ENCODE measurements at regions not wholly inside any gene's neighbourhood (a gene's known extent, or its start where the extent isn't known, plus 50 kb on each side); places are given as distances from the start of the nearest gene placed in this dataset.

DNA sequence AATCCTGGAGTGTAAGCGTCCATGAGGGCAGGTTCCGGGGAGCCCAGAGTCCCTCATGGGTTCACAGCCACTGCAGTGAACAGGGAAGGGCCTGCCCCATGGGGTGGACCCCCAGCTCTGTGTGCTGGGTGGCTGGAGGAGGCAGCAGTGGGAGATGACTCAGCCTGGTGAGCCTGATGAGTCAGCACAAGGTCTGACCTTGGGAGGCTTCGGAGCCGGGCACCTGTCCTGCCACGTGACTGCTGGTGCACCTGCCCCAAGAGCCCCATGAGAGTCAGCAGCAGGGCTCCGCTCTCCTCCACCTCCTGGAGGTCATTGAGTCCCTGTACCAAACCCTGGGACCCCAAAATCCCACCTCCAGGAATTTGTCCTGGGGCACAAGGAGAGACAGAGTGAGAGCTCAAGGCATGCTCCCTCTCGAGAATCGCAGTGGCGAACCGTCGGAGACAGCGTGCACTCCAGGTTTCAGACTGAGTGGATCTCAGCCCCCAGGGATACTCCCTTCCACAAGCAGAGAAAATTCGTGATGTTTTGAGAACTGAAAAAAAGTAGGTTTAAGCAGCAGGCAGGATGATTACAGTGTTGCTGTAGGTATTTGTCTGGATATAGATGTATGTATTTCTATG is 1221.7 kb downstream of the BRD1 start:
- no peaks in the 10 kb centered on the region for H3K4me1 ChIP-seq (ENCODE audit: control insufficient read depth in 1 of 2, extremely low read depth in 1 of 2, insufficient read depth in 2 of 2, low read length in 2 of 2)
- no peaks in the 10 kb centered on the region for H3K9me3 ChIP-seq
- H3K27me3 ChIP-seq (replicated peaks in 1 of 2; ENCODE audit: control insufficient read depth in 2 of 2, extremely low read depth in 1 of 2, insufficient read depth in 2 of 2, low read length in 1 of 2), result peaks cover 0 to 4% of the 10 kb centered on the region in 2 experiments
- Mint-ChIP-seq H3K36me3 (no peaks in the 10 kb centered on the region), H3K27ac (no peak overlapping the region), H3K27me3 (no peaks in the 10 kb centered on the region), H3K4me1 (no peaks in the 10 kb centered on the region), H3K4me3 (no peak overlapping the region), H3K9me3 (peaks cover 0 to 9% (median 8%) of the 10 kb centered on the region in 3 donors)
- DNase-seq (no peak), ATAC-seq (replicated peaks in 1 of 4) (no peak)
- H3K27ac ChIP-seq (ENCODE audit: low read length), result no peak overlapping the region
- ChIA-PET POLR2A (no interaction called here), CTCF (no interaction called here)
- H3K36me3 ChIP-seq (ENCODE audit: control insufficient read depth in 2 of 2, extremely low read depth in 1 of 2, insufficient read depth in 1 of 2, low read length in 1 of 2), result no peaks in the 10 kb centered on the region
- H3K4me3 ChIP-seq (ENCODE audit: control insufficient read depth in 1 of 2, extremely low read depth in 1 of 2, low read length in 1 of 2), result no peak overlapping the region
- WGBS (ENCODE audit: insufficient coverage), result 81% methylated on average over 7 of the region's 13 CpGs

DNA sequence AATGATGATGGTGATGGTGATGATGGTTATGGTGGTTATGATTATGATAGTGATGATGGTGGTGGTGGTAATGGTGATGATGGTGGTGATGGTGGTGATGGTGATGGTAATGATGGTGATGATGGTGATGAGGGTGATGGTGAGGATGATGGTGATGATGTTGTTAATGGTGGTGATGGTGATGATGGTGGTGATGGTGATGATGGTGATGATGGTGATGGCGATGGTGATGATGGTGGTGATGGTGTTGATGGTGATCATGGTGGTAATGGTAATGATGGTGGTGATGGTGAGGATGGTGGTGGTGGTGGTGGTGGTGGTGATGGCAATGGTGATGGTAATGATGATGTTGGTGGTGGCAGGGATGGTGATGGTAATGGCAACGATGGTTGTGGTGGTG is 1222.5 kb downstream of the BRD1 start:
- no peaks in the 10 kb centered on the region for H3K36me3 ChIP-seq (ENCODE audit: control insufficient read depth in 2 of 2, extremely low read depth in 1 of 2, insufficient read depth in 1 of 2, low read length in 1 of 2)
- DNase-seq (no peak), ATAC-seq (replicated peaks in 1 of 4) (no peak)
- 100% methylated on average over 1 of the region's 2 CpGs for WGBS (ENCODE audit: insufficient coverage)
- no peaks in the 10 kb centered on the region for H3K9me3 ChIP-seq
- no peak overlapping the region for H3K27ac Mint-ChIP-seq
- H3K4me3 ChIP-seq (ENCODE audit: control insufficient read depth in 1 of 2, extremely low read depth in 1 of 2, low read length in 1 of 2), result no peak overlapping the region
- H3K27ac ChIP-seq (ENCODE audit: low read length), result no peak overlapping the region
- H3K4me3 Mint-ChIP-seq, result no peak overlapping the region
- ChIA-PET CTCF (no interaction called here), POLR2A (no interaction called here)
- no peaks in the 10 kb centered on the region for H3K27me3 Mint-ChIP-seq
- H3K36me3 Mint-ChIP-seq, result no peaks in the 10 kb centered on the region
- H3K9me3 Mint-ChIP-seq, result peaks cover 0 to 9% (median 8%) of the 10 kb centered on the region in 3 donors
- H3K4me1 ChIP-seq (ENCODE audit: control insufficient read depth in 1 of 2, extremely low read depth in 1 of 2, insufficient read depth in 2 of 2, low read length in 2 of 2), result no peaks in the 10 kb centered on the region
- no peaks in the 10 kb centered on the region for H3K4me1 Mint-ChIP-seq
- H3K27me3 ChIP-seq (replicated peaks in 1 of 2; ENCODE audit: control insufficient read depth in 2 of 2, extremely low read depth in 1 of 2, insufficient read depth in 2 of 2, low read length in 1 of 2), result peaks cover 0 to 4% of the 10 kb centered on the region in 2 experiments

DNA sequence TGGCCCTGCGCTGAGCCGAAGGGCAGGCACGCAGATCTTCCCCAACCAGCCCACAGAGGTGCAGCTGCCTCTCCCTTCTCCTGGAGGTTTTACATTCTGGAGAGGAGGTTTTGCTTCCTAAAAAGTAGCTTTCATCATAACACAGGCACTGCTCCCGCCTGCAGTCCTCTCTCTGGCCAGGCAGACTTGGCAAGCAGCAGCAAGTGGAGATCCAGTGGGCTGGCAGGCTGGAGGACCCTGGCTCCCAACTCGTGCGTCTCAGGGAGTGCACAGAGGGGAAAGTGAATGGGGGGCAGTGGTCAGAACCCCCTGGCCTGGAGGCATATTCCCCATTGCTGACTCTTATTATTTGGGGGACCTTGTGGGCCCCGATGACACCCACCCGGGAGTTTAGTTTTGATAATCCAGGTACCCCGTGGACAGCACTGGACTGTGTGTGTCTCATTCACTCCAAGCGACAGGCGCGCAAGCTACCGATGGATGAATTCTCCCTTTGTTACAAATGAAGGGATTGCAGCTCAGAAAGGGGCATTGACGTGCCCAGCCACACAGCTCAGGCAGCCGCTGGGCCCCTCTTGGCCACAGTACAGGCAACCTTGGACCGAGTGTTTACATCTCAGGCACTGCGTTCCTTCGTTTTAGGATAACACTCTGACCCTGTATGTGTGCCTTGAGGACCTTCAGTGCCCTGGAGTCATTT is 1223.9 kb downstream of the BRD1 start:
- POLR2A ChIA-PET, result no interaction called here
- H3K4me3 ChIP-seq (ENCODE audit: control insufficient read depth in 1 of 2, extremely low read depth in 1 of 2, low read length in 1 of 2), result no peak overlapping the region
- no peak overlapping the region for H3K27ac Mint-ChIP-seq

DNA sequence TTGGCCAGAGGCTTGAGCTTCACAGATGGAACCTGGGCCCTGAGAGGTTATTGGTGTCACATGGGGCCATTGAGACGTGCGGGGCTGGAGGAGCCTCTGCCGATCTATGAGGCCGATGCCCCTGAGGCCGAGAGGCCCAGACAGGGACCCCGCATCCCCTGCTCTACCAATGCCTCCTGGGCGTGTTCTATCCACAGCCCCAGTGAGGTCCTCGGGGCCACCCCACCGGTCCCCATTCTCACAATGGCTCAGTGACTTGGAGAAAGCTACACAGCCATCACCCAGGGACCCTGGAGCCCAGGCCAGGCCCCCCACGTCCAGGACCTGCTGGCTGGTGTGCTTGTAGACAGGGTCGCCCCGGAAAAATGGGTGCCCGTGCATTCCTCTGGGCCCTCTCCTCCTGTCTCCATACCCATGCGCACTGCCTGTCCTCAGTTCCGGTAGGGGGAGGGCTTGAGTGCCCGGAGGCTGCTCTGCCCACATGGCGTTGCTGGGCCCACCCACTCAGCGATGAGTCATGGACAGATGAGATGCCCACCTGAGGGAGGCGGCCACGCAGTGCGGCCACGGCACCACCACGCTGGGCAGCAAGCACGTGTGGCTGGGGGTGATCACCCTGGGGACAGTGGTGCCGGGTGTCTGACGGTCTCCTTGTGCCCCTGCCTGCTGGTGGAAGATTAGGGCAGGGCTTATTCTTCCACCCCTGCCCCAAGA is 1224.7 kb downstream of the BRD1 start:
- DNase-seq (no peak), ATAC-seq (replicated peaks in 1 of 4) (no peak)
- POLR2A ChIA-PET, result no interaction called here
- Mint-ChIP-seq H3K27ac (no peak overlapping the region), H3K9me3 (peaks cover 0 to 9% (median 8%) of the 10 kb centered on the region in 3 donors), H3K4me3 (no peak overlapping the region), H3K36me3 (no peaks in the 10 kb centered on the region), H3K27me3 (no peaks in the 10 kb centered on the region), H3K4me1 (no peaks in the 10 kb centered on the region)
- Histone ChIP-seq H3K4me3 (ENCODE audit: control insufficient read depth in 1 of 2, extremely low read depth in 1 of 2, low read length in 1 of 2) (no peak overlapping the region), H3K36me3 (ENCODE audit: control insufficient read depth in 2 of 2, extremely low read depth in 1 of 2, insufficient read depth in 1 of 2, low read length in 1 of 2) (no peaks in the 10 kb centered on the region), H3K9me3 (no peaks in the 10 kb centered on the region), H3K4me1 (ENCODE audit: control insufficient read depth in 1 of 2, extremely low read depth in 1 of 2, insufficient read depth in 2 of 2, low read length in 2 of 2) (no peaks in the 10 kb centered on the region), H3K27ac (ENCODE audit: low read length) (no peak overlapping the region), H3K27me3 (replicated peaks in 1 of 2; ENCODE audit: control insufficient read depth in 2 of 2, extremely low read depth in 1 of 2, insufficient read depth in 2 of 2, low read length in 1 of 2) (peaks cover 0 to 7% of the 10 kb centered on the region in 2 experiments)
- CTCF ChIA-PET, result no interaction called here
- WGBS (ENCODE audit: insufficient coverage), result 94% methylated on average over 24 of the region's 26 CpGs

More for the DNA sequence above, 1223.9 kb downstream of the BRD1 start:
- no peak overlapping the region for H3K4me3 Mint-ChIP-seq
- Histone ChIP-seq H3K27me3 (replicated peaks in 1 of 2; ENCODE audit: control insufficient read depth in 2 of 2, extremely low read depth in 1 of 2, insufficient read depth in 2 of 2, low read length in 1 of 2) (peaks cover 0 to 7% of the 10 kb centered on the region in 2 experiments), H3K9me3 (no peaks in the 10 kb centered on the region), H3K36me3 (ENCODE audit: control insufficient read depth in 2 of 2, extremely low read depth in 1 of 2, insufficient read depth in 1 of 2, low read length in 1 of 2) (no peaks in the 10 kb centered on the region), H3K27ac (ENCODE audit: low read length) (no peak overlapping the region), H3K4me1 (ENCODE audit: control insufficient read depth in 1 of 2, extremely low read depth in 1 of 2, insufficient read depth in 2 of 2, low read length in 2 of 2) (no peaks in the 10 kb centered on the region)
- no peaks in the 10 kb centered on the region for H3K27me3 Mint-ChIP-seq
- ATAC-seq (replicated peaks in 1 of 4) (no peak), DNase-seq (no peak)
- H3K4me1 Mint-ChIP-seq, result no peaks in the 10 kb centered on the region
- CTCF ChIA-PET, result no interaction called here
- H3K36me3 Mint-ChIP-seq, result no peaks in the 10 kb centered on the region
- peaks cover 0 to 9% (median 8%) of the 10 kb centered on the region in 3 donors for H3K9me3 Mint-ChIP-seq
- 86% methylated on average over 15 of the region's 18 CpGs for WGBS (ENCODE audit: insufficient coverage)

DNA sequence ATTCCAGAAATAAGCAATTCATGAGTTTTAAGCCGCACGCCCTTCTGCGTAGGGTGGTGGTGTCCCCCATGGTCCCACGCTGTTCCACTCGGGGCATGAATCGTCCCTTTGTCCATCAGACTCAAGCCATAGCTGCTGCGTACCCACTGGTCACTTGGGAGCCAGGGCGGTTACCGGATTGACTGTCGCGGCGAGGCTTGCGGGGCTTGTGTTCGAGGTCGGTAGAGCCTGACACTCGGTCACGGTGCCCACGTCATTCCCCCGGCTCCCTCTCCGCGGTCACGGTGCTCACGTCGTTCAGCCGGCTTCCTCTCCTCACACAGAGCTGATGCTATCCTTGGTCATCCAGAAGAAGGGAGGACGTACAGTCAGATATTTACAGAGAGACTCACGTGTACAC is 1227.0 kb downstream of the BRD1 start:
- WGBS (ENCODE audit: insufficient coverage), result 97% methylated on average over 15 of the region's 27 CpGs
- POLR2A ChIA-PET, result no interaction called here
- Histone ChIP-seq H3K9me3 (no peaks in the 10 kb centered on the region), H3K4me3 (ENCODE audit: control insufficient read depth in 1 of 2, extremely low read depth in 1 of 2, low read length in 1 of 2) (no peak overlapping the region), H3K36me3 (ENCODE audit: control insufficient read depth in 2 of 2, extremely low read depth in 1 of 2, insufficient read depth in 1 of 2, low read length in 1 of 2) (no peaks in the 10 kb centered on the region), H3K27me3 (replicated peaks in 1 of 2; ENCODE audit: control insufficient read depth in 2 of 2, extremely low read depth in 1 of 2, insufficient read depth in 2 of 2, low read length in 1 of 2) (peaks cover 0 to 3% of the 10 kb centered on the region in 2 experiments), H3K27ac (ENCODE audit: low read length) (no peak overlapping the region), H3K4me1 (ENCODE audit: control insufficient read depth in 1 of 2, extremely low read depth in 1 of 2, insufficient read depth in 2 of 2, low read length in 2 of 2) (no peaks in the 10 kb centered on the region)
- no peaks in the 10 kb centered on the region for H3K36me3 Mint-ChIP-seq
- no peak for DNase-seq
- H3K4me1 Mint-ChIP-seq, result no peaks in the 10 kb centered on the region
- no peak for ATAC-seq (replicated peaks in 1 of 4)
- H3K9me3 Mint-ChIP-seq, result peaks cover 0 to 9% (median 8%) of the 10 kb centered on the region in 3 donors
- no peak overlapping the region for H3K27ac Mint-ChIP-seq
- CTCF ChIA-PET, result no interaction called here
- H3K4me3 Mint-ChIP-seq, result no peak overlapping the region
- H3K27me3 Mint-ChIP-seq, result no peaks in the 10 kb centered on the region

DNA sequence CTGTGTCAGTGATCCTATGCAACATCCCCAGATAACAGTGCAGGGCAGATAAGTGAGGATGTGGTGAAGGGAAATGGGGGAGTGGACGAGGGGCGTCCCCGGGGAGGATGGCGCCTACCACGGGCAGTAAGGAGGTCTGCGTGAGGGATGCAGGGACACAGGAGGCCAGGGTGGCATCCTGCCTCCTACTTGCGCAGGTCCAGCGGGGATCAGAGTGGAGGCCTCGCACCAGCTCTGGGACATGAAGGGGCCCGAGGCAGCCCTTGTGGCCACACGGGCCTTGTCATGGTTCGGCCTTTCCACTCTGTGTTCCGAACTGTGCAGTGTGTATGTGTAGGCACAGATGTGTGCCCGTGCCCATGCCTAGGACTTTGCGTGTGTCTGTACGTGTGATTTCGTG is 1227.5 kb downstream of the BRD1 start:
- no peak for DNase-seq
- Histone ChIP-seq H3K36me3 (ENCODE audit: control insufficient read depth in 2 of 2, extremely low read depth in 1 of 2, insufficient read depth in 1 of 2, low read length in 1 of 2) (no peaks in the 10 kb centered on the region), H3K27me3 (replicated peaks in 1 of 2; ENCODE audit: control insufficient read depth in 2 of 2, extremely low read depth in 1 of 2, insufficient read depth in 2 of 2, low read length in 1 of 2) (peaks cover 0 to 3% of the 10 kb centered on the region in 2 experiments), H3K4me3 (ENCODE audit: control insufficient read depth in 1 of 2, extremely low read depth in 1 of 2, low read length in 1 of 2) (no peak overlapping the region), H3K9me3 (no peaks in the 10 kb centered on the region), H3K27ac (ENCODE audit: low read length) (no peak overlapping the region), H3K4me1 (ENCODE audit: control insufficient read depth in 1 of 2, extremely low read depth in 1 of 2, insufficient read depth in 2 of 2, low read length in 2 of 2) (no peaks in the 10 kb centered on the region)
- H3K36me3 Mint-ChIP-seq, result no peaks in the 10 kb centered on the region
- WGBS (ENCODE audit: insufficient coverage), result 92% methylated on average over 10 of the region's 17 CpGs
- no peak for ATAC-seq (replicated peaks in 1 of 4)
- no peak overlapping the region for H3K4me3 Mint-ChIP-seq
- H3K27ac Mint-ChIP-seq, result no peak overlapping the region
- POLR2A ChIA-PET, result no interaction called here
- H3K27me3 Mint-ChIP-seq, result no peaks in the 10 kb centered on the region
- H3K4me1 Mint-ChIP-seq, result no peaks in the 10 kb centered on the region
- CTCF ChIA-PET, result no interaction called here
- H3K9me3 Mint-ChIP-seq, result peaks cover 0 to 7% (median 6%) of the 10 kb centered on the region in 3 donors

Data from T-cell (primary cell).